BE2C (cell line): ENCODE measurements at regions not wholly inside any gene's neighbourhood (a gene's known extent, or its start where the extent isn't known, plus 50 kb on each side); places are given as distances from the start of the nearest gene placed in this dataset.

ENCODE experiments used
- DNase-seq: peaks from one replicate; pipeline ENCODE4 v3.0.0-alpha.2; 2020
- H3K27me3 ChIP-seq: fragments of 250-450 bp; sonication (Bioruptor Pico); 2 replicates; pipeline ENCODE4 v1.5.1; 2020; ENCODE audit warnings: mild to moderate bottlenecking
- H3K36me3 ChIP-seq: fragments of 250-450 bp; sonication (Bioruptor Pico); 2 replicates; pipeline ENCODE4 v1.5.1; 2020; ENCODE audit warnings: mild to moderate bottlenecking
- H3K4me1 ChIP-seq: fragments of 250-450 bp; sonication (Bioruptor Pico); 2 replicates; pipeline ENCODE4 v1.5.1; 2020
- H3K4me3 ChIP-seq: 2 replicates; pipeline ENCODE4 v1.5.1; 2011; ENCODE audit warnings: low read depth, low read length
- H3K9me3 ChIP-seq: fragments of 250-450 bp; sonication (Bioruptor Pico); 2 replicates; pipeline ENCODE4 v1.5.1; 2020
- CTCF ChIP-seq: IDR thresholded peaks from 2 replicates; pipeline ENCODE4 v1.5.1; 2012; ENCODE audit warnings: mild to moderate bottlenecking, low read depth, low read length

GRCh38 chr6:8494730-8495129 is 59.4 kb upstream of the SLC35B3 start:
- H3K36me3 ChIP-seq, result no peaks in the 10 kb centered on the region
- no peak for TF ChIP-seq CTCF
- H3K27me3 ChIP-seq, result no peaks in the 10 kb centered on the region
- H3K9me3 ChIP-seq, result no peaks in the 10 kb centered on the region
- no peaks in the 10 kb centered on the region for H3K4me1 ChIP-seq
- H3K4me3 ChIP-seq, result no peak overlapping the region
- no peak for DNase-seq

DNA sequence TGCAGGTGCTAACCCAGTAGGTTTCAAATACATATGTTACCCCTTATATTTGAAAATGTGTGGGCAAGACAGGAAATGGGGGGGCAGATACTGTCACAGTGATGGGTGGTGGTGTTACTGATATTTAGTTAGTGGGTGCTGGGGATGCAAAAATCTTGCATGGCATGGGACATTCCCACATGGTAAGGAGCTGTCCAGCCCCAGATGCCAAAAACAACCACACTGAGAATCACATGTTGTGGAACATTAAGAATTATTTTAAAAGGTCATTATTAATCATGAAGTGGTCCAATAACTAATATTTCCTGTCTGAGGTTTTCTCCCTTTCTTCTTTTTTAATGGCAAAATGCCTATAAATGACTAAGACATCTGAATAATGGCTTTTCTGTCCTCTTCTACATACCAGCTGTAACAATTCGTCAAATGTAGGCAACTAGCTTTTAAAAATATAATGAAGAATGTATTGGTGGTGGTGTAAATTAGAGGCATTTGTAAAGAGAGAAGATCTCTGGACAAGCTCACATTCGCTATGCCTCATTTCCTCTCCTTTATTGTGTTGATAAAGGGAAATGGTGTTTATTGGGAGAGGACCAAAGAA is 57.3 kb upstream of the SLC35B3 start:
- no peak for TF ChIP-seq CTCF
- H3K9me3 ChIP-seq, result no peaks in the 10 kb centered on the region
- no peak overlapping the region for H3K4me3 ChIP-seq
- no peak for DNase-seq
- H3K4me1 ChIP-seq, result no peaks in the 10 kb centered on the region
- H3K36me3 ChIP-seq, result no peaks in the 10 kb centered on the region
- no peaks in the 10 kb centered on the region for H3K27me3 ChIP-seq
